Activated CD8-positive, alpha-beta T cell treated with anti-CD3 and anti-CD28 coated beads for 36 hours (primary cell): ENCODE measurements at regions not wholly inside any gene's neighbourhood (a gene's known extent, or its start where the extent isn't known, plus 50 kb on each side); places are given as distances from the start of the nearest gene placed in this dataset.
"Not testable (repeated sequence)": the region's sequence is repeated elsewhere in the genome, so short reads cannot be mapped to it uniquely, and the experiment has no call there.

Source experiments
- ATAC-seq: fragments of 200-7000 bp; cut with Tn5 transposase; one replicate; pipeline ENCODE4 v1.10.0; 2021; ENCODE audit warnings: mild to moderate bottlenecking, moderate library complexity
- CTCF ChIA-PET: fragments of 350-600 bp; sonication (Branson Sonifier 250); formaldehyde crosslinking; loops from one replicate; lab custom pipeline; 2021; ENCODE audit warnings: antibody characterized with exemption; lab: Charles Lee
- POLR2A ChIA-PET: fragments of 350-600 bp; sonication (Branson Sonifier 250); formaldehyde crosslinking; loops from one replicate; lab custom pipeline; 2021; ENCODE audit warnings: antibody characterized with exemption; lab: Charles Lee
- DNase-seq: peaks from one replicate; pipeline ENCODE4 v3.0.0-alpha.2; 2020
- H3K27ac Mint-ChIP-seq: one replicate; pipeline ENCODE4 v1.8.0; 2021; ENCODE audit warnings: mild to moderate bottlenecking, mixed read lengths
- H3K27me3 Mint-ChIP-seq: one replicate; pipeline ENCODE4 v1.8.0; 2021; ENCODE audit warnings: mixed read lengths
- H3K36me3 Mint-ChIP-seq: one replicate; pipeline ENCODE4 v1.8.0; 2021; ENCODE audit warnings: low read depth, mixed read lengths
- H3K4me1 Mint-ChIP-seq: one replicate; pipeline ENCODE4 v1.8.0; 2021; ENCODE audit warnings: low read depth, mixed read lengths
- H3K4me3 Mint-ChIP-seq: one replicate; pipeline ENCODE4 v1.8.0; 2021; ENCODE audit warnings: mild to moderate bottlenecking, moderate library complexity, mixed read lengths
- H3K9me3 Mint-ChIP-seq: one replicate; pipeline ENCODE4 v1.8.0; 2021; ENCODE audit warnings: mixed read lengths
- intact Hi-C: fragments of 100-400 bp; cut with micrococcal nuclease; formaldehyde crosslinking; loops from one replicate; pipeline ENCODE4 v1.10.0; 2022
- TF ChIP-seq, protein P1 (sequence below): fragments of 200-600 bp; IDR thresholded peaks from one replicate; pipeline ENCODE4 v1.8.0; 2022; ENCODE audit warnings: antibody characterized with exemption, mild to moderate bottlenecking

DNA sequence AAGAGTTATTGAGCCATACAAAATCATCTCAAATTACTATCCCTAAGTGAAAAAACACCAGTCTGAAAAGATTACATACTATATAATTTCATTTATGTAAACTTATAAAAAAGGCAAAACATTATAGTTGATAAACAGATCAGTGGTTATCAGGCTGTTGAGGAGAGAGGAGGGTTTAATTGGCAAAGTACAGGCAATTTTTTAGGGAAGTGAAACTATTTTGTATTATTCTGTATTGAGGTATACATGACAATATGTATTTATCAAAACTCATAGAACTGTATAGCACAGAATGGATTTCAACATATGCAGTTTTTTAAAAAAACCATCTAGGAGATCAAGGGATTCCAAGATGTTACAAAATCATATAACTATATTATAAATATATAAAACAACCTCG lies 403.7 kb downstream of the LTN1 start:
- peaks cover 2% of the 10 kb centered on the region for H3K9me3 Mint-ChIP-seq
- ChIA-PET POLR2A (no interaction called here), CTCF (no interaction called here)
- H3K27ac Mint-ChIP-seq: no peak overlapping the region
- TF ChIP-seq, protein P1, sequence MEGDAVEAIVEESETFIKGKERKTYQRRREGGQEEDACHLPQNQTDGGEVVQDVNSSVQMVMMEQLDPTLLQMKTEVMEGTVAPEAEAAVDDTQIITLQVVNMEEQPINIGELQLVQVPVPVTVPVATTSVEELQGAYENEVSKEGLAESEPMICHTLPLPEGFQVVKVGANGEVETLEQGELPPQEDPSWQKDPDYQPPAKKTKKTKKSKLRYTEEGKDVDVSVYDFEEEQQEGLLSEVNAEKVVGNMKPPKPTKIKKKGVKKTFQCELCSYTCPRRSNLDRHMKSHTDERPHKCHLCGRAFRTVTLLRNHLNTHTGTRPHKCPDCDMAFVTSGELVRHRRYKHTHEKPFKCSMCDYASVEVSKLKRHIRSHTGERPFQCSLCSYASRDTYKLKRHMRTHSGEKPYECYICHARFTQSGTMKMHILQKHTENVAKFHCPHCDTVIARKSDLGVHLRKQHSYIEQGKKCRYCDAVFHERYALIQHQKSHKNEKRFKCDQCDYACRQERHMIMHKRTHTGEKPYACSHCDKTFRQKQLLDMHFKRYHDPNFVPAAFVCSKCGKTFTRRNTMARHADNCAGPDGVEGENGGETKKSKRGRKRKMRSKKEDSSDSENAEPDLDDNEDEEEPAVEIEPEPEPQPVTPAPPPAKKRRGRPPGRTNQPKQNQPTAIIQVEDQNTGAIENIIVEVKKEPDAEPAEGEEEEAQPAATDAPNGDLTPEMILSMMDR: no peak
- H3K4me1 Mint-ChIP-seq: no peaks in the 10 kb centered on the region
- no peaks in the 10 kb centered on the region for H3K36me3 Mint-ChIP-seq
- H3K27me3 Mint-ChIP-seq: no peaks in the 10 kb centered on the region
- no peak for ATAC-seq
- intact Hi-C loops: no loop called here
- no peak for DNase-seq
- H3K4me3 Mint-ChIP-seq: no peak overlapping the region

DNA sequence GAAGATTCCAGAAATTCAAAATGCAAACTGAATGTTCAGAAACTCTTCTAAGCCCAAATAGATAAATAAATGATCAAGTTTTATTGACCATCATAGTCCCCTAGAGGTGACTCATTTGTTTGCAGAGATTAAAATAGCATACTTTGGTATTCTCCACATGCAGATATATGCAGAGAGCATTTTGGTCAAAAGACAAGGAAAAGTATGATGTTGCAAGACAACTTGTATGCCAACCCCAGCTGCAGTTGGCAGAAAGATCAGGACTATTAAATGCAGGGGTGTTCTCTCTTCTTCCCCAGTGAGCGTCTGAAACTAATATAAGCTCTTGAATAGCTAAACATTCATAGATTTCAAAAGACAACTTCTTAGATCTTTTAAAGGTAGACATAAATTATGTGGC lies 404.9 kb downstream of the LTN1 start:
- TF ChIP-seq, protein P1: no peak
- no peak overlapping the region for H3K27ac Mint-ChIP-seq
- ChIA-PET POLR2A (no interaction called here), CTCF (interaction anchor here (1.8 kb wide), 1 partner anchor 157 kb away, joined by 4 read pairs; no protein-coding TSS in a partner anchor)
- ATAC-seq: no peak
- DNase-seq: no peak
- intact Hi-C loops: no loop called here
- H3K4me3 Mint-ChIP-seq: no peak overlapping the region
- H3K9me3 Mint-ChIP-seq: peaks cover 2% of the 10 kb centered on the region
- no peaks in the 10 kb centered on the region for H3K27me3 Mint-ChIP-seq
- H3K4me1 Mint-ChIP-seq: no peaks in the 10 kb centered on the region
- H3K36me3 Mint-ChIP-seq: no peaks in the 10 kb centered on the region

GRCh38 chr21:28581976-28582375 lies 410.7 kb downstream of the LTN1 start:
- POLR2A ChIA-PET: interaction anchor here (0.7 kb wide), 1 partner anchor 38 kb away, joined by 3 read pairs; no protein-coding TSS in a partner anchor
- ATAC-seq (no peak), DNase-seq (no peak)
- TF ChIP-seq, protein P1: no peak
- Mint-ChIP-seq H3K4me1 (no peaks in the 10 kb centered on the region), H3K4me3 (no peak overlapping the region), H3K36me3 (peaks cover 4% of the 10 kb centered on the region), H3K27me3 (no peaks in the 10 kb centered on the region), H3K27ac (no peak overlapping the region), H3K9me3 (peaks cover 4% of the 10 kb centered on the region)
- intact Hi-C loops: no loop called here
- CTCF ChIA-PET: interaction anchor here (1.1 kb wide), 1 partner anchor 164 kb away, joined by 5 read pairs; no protein-coding TSS in a partner anchor

GRCh38 chr21:28581311-28581731 lies 411.4 kb downstream of the LTN1 start:
- H3K9me3 Mint-ChIP-seq, H3K36me3 Mint-ChIP-seq, H3K4me3 Mint-ChIP-seq, H3K27me3 Mint-ChIP-seq, POLR2A ChIA-PET, DNase-seq, ATAC-seq, intact Hi-C loops, H3K27ac Mint-ChIP-seq, H3K4me1 Mint-ChIP-seq: not testable (repeated sequence)
- CTCF ChIA-PET: interaction anchor here (1.1 kb wide), 1 partner anchor 164 kb away, joined by 5 read pairs; no protein-coding TSS in a partner anchor

GRCh38 chr21:28580585-28580984 lies 412.1 kb downstream of the LTN1 start:
- H3K4me3 Mint-ChIP-seq: no peak overlapping the region
- no peak overlapping the region for H3K27ac Mint-ChIP-seq
- POLR2A ChIA-PET: no interaction called here
- H3K27me3 Mint-ChIP-seq: no peaks in the 10 kb centered on the region
- peaks cover 6% of the 10 kb centered on the region for H3K36me3 Mint-ChIP-seq
- CTCF ChIA-PET: no interaction called here
- intact Hi-C loops: no loop called here
- ATAC-seq (no peak), DNase-seq (no peak)
- TF ChIP-seq, protein P1: no peak
- peaks cover 3% of the 10 kb centered on the region for H3K9me3 Mint-ChIP-seq
- no peaks in the 10 kb centered on the region for H3K4me1 Mint-ChIP-seq
